ENCODE measurements at regions not wholly inside any gene's neighbourhood (a gene's known extent, or its start where the extent isn't known, plus 50 kb on each side); places are given as distances from the start of the nearest gene placed in this dataset.
A peak's percentile ranks its signal among the peaks of the same experiment; 100 is the strongest.
"Not testable (repeated sequence)": the region's sequence is repeated elsewhere in the genome, so short reads cannot be mapped to it uniquely, and the experiment has no call there.

DNA sequence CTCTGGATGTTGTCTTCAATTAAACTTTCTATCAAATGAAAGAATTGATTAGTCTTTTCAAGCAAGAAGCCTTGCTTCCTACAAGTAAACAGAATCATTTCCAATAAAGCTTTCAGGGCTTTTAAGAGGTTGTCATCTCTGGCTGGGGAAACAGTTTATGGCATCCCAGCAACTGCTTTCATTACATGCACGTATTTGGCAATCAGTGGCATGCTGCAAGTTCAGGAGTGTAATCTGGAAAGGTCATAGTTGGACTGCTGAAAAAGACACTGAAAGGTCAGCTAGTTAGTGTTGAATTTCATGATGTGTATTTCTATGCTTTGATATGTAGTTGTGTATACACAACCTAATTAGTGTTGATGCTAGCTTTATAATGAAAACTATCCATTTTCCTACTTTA is 332.9 kb downstream of the DSC3 start:
- no peak for DNase-seq (ENCODE audit: low read depth)

DNA sequence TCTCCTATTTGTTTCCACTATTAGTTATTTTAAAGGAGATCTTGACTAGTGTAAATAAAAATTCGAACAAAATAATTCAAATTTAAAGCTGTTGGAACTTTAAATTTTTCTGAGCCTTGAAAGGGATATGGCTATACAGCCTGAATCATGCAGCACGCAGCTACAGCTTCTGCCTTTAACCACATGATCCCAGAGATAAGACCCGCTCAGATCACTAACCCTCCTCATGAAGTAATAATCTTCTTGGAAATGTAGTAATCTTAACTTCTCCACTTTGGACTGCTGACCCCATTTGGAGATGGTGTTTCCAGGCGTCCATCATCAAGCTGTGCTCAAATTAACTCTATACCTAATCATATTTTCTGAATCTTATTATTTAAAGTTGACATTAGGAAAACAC is 336.6 kb downstream of the DSC3 start:
- DNase-seq (ENCODE audit: low read depth): no peak

DNA sequence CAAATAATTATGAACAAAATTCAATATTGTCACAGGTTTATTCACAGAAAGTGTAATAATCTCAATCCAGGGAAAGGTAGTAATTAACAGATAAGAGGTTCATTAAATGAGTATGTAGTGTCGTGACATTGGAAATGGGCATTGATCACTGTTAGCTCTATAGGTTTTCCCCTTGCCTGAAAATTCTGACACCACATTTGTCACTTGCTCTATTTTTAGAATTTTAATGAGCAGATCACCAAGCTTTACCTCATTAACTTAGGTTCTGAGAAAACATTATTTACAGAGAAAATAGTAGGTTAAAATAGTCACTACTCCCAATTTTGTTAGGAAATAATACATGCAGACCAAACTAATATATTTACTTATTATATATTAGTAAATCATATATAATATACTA is 344.0 kb downstream of the DSC3 start:
- no peak for DNase-seq (ENCODE audit: low read depth)

DNA sequence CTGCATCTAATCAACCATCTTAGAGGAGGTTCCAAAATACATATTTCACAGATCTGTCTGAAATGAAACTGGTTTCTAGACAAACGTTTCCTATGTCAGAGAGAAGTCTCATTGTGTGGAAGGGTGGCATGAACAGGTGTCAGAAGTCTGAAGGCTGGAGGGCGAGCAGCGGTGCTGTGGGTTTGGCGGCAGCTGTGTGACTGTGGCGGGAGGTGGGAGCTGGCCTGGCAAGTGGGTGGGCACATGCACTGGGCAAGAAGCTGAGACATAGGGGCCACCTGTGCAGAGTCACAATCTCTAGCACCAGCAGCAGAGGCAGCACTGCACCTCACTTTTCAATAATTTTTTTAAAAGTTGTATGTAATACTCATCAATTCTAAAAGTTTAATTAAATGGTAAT is 346.3 kb downstream of the DSC3 start:
- no peak for DNase-seq (ENCODE audit: low read depth)

DNA sequence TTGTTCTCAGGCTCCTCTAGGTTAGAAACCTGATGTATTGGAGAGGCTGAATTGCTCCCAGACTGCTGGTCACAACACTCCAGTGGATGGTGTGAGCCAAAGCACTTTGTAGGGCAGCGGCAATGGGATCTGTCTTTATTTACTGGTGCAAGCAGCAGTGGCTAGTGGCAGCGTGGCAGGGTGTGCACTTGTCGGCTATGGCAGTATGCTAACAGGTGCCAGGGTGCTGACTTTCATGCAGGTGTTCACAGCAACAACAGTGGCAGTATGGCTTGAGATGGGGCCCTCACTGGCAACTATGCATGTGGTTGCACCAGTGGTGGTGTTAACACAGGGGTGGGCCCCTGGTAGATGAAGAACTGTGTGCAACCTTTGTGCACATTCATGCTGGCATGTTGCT is 347.8 kb downstream of the DSC3 start:
- no peak for DNase-seq (ENCODE audit: low read depth)

DNA sequence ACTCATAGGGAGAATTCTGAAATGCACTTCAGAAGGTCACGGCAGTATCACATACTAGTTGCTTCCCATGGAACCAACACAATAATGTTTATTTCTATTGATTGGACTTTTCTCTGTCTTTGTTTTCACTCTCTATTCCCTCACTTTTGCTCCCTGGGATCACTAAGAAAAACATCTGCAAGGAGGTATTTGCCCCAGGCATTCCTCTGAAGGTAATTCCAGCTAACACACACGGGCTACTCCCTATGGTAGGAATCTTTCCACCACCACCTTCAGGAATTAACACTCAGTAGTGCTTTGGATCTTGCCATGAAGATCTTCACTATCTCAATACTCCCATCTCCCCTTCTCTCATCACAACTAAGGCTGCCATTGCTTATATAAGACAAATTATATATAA is 353.3 kb downstream of the DSC3 start:
- DNase-seq (ENCODE audit: low read depth): no peak

DNA sequence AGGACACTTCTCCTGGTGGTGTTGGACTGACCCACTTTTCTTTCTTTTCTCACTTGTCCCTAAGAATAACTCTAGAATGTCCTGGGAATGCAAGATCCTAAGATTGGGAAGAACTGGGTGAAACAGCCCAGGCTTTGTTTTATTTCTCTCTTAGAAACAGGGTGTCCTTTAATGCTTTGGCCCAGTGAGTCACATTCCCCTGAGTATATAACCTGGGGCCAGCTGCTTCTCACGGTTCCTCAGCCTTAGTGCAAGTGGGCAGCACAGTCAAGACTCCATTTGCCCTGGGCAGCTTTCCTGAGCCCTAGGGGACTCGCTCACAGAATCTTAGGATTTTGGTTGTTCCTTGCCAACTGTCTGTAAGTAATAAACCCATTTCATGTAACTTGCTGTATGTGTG is 355.0 kb downstream of the DSC3 start:
- peak; percentile 4 for DNase-seq (ENCODE audit: low read depth)

DNA sequence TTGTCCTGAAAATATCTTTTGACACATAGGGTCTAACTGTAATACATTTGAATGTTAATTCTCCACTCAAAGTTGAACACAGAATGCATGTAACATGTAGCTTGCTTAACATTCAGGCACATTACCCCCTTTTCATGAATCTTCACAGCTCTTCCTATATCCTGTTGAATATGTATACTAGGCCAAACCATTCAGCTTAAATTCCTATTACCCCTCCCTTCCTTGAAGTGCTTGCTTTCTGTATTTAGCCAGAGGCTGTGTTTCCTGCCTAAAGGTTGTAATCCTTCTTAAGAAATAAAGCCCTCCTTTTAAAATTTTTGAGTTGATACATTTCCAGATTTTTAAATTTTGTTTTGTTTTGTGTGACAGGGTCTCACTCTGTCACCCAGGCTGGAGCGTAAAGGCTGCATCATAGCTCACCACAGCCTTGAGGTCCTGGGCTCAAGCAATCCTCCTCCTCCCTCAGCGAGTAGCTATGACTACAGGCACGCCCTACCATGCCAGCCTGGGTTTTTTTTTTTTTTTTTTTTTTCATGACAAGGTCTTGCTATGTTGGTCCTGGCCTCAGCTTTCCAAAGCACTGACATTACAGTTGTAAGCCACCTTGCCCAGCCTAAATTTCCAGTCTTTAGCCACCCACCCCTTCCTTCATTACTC is 357.6 kb downstream of the DSC3 start:
- DNase-seq (ENCODE audit: low read depth): peak; percentile 7

DNA sequence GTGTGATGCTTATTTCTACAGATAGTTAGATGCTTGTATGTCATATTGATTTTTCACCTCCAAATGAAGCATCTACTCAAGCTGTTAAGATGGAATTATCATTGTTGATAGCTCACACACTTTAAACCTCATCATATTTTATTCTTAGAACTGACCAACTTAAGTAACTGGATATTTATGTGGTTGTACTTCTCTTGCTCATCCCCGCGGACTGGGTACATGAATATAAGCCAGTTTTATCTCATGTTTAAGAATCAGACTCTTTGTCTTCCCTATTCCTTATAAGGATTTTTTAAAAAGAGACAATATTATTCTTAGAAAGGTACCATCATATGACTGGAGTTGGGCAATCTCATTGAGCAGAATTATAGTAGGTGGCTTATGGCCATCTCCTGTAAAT is 358.7 kb downstream of the DSC3 start:
- DNase-seq (ENCODE audit: low read depth): no peak

DNA sequence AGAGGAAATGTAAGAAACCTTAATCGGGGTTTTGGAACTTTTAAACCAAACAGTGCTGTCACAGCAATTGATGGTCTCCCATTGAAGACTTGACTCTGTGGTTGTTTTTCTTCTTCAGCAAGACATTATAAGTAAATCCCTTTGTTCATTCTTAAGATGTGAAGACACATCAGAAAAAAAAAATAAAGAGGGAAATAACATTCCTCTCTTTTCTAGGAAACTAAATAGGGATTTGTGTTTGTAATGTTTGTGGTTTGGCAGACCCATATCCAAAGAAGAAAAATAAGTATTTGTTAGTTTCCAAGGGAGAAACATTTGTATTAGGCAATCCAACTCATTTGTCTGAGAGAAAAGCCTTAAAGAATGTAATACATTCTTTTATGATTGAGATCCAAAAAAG is 359.9 kb downstream of the DSC3 start:
- DNase-seq (ENCODE audit: low read depth): no peak

DNA sequence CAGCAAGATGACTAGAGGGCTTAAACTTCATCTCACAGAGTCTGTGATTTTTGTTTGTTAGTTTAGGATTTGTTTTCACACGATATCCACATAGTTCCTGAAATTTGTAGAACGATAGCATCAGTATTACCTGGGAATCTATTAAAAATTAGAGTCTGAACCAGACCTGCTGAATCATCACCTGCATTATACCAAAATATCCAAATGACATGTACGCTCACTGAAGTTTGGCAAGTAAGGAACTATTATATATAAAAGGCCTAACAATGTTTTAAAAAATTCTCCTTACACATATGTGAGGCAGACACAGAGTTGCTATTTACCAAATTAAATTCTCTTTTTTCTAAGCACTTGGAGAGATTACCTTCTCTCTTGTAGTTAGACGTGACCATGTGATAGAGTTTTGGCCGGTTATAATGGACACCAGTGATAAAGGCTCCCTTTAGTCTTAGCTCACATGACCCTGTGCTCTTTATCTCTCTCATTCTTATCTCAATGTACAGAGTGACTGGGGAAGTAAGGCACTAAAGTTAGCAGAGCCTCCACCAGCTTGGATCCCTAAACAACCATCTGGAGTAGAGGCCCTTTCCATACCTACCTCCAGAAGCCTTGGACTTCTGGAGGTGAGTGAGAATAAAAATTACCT is 363.1 kb downstream of the DSC3 start:
- DNase-seq (ENCODE audit: low read depth): no peak

DNA sequence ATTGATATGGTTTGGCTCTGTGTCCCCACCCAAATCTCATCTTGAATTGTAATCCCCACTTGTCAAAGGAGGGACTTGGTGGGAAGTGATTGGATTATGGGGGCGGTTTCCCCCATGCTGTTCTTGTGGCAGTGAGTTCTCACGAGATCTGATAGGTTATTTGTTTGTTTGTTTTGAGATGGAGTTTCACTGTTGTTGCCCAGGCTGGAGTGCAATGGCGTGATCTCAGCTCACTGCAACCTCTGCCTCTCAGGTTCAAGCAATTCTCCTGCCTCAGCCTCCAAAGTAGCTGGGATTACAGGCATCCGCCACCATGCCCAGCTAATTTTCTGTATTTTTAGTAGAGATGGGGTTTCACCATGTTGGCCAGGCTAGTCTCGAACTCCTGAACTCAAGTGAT is 364.7 kb downstream of the DSC3 start:
- not testable (repeated sequence) for DNase-seq (ENCODE audit: low read depth)

DNA sequence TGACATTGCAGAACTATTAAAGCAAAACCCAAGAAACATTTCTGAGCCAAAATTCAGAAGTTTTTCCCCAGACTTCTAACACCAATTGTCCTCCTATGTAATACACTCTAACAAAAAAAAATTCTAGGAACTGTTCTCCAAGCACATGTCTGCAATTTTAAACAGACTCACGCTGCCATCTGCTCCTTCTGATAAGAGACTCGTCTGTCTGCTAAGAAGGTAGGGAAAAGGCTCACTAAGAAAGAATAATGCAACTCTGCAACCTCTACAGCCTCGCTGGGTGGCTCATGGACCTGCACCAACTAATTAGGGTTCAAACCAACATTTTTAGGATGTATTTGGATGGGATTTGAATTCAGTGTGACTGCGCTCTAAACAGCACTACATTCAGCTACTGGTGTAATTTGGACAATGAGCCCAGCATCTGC is 366.5 kb downstream of the DSC3 start:
- DNase-seq (ENCODE audit: low read depth): no peak

DNA sequence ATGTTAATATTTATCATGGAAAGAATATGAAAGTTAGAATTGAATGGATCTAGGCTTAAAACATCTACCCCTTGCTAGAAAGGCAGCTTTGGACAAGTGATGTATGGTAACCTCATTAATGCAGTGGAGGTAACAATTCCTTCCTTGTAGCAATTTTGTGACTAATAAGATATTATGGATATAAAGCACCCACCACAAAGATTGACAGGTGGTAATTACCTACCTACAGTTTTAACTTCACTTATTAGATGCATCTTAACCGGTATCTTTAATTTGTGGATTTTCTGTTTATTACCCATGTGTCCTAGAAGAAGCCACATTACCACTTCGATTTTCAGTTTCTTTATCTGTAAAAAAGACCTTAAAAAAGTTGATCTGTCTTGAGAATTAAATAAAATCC is 367.0 kb downstream of the DSC3 start:
- DNase-seq (ENCODE audit: low read depth): no peak

DNA sequence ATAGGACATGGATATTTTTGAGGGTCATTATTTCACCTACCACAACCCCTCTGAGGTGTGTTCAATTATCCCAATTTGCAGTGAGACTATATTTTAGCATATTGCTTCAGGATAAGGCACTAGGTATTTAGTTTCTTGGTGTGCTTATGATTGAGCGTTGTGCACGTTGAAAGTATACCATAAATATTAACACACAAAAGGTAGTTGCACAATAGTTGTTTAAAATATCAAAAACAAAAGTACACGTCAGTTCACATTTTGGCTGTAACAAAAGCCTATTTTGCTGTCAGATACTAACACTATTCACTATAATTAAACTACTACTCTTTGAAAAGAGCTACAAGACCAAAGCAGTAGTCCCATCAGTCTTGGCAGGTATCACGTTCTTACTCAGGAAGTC is 367.5 kb downstream of the DSC3 start:
- DNase-seq (ENCODE audit: low read depth): no peak

DNA sequence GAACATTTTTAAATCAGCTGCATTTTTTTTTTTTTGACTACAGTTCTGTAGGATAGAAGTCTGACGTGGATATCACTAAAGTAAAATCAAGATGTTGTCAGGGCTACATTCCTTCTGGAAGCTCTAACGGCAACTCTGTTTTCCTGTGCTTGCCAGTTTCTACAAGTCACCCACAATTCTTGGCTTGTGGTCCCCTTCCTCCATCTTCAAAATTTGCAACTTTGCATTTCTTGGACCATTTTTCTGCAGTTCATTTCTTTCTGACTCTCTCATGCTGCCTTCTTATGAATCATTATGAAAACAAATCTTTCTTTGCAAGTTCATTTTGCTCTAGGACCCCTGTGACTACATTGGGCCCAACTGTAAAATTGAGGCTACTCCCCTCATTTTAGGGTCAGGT is 367.9 kb downstream of the DSC3 start:
- DNase-seq (ENCODE audit: low read depth): no peak

DNA sequence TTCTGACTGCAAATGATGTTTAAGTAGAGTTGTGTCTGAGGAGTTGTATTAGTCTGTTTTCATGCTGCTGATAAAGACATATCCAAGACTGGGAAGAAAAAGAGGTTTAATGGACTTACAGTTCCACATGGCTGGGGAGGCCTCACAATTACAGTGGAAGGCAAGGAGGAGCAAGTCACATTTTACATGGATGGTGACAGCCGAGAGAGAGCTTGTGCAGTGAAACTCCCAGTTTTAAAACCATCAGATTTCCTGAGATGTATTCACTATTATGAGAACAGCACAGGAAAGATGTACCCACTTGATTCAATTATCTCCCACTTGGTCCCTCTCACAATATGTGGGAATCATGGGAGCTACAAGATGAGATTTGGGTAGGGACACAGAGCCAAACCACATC is 370.1 kb downstream of the DSC3 start:
- not testable (repeated sequence) for DNase-seq (ENCODE audit: low read depth)

DNA sequence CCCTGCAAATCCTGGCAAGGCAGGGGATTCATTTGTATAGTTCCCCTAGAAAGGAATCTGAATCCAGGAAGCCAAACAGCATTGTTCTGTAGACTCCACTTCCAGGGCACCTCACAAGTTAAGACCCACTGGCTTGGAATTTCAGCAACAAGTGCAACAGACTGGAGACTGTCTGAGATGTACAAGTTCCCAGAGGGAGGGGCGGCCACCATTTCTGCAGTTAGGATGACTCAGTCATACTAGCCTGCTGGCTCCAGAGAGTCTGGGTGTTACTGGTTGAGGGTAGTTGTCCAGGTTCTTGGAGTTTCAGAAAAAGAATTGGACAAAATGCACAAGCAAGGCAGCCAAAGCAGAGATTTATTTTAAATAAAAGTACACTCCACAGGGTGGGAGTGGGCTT is 384.2 kb downstream of the DSC3 start:
- peak; percentile 53 for DNase-seq (ENCODE audit: low read depth)

DNA sequence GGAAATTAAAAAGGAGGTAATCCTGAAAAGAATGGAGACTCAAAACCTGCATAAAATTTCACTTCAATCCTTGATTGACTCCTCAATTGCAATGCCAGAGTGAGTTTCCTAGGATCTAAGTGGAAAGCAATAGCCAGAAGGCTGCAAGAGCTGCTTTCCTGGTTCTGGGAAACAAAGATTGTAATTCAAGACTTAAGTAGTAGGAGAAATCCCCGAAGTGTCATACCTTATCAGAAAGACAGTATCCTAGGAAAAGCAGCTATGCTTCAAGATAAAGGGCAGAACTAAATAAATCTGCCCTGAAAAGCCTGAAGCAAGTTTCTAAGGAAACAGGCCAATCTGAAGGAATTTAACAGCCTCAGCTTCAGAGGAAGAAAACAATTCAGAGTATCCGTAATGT is 390.2 kb downstream of the DSC3 start:
- DNase-seq (ENCODE audit: low read depth): no peak

DNA sequence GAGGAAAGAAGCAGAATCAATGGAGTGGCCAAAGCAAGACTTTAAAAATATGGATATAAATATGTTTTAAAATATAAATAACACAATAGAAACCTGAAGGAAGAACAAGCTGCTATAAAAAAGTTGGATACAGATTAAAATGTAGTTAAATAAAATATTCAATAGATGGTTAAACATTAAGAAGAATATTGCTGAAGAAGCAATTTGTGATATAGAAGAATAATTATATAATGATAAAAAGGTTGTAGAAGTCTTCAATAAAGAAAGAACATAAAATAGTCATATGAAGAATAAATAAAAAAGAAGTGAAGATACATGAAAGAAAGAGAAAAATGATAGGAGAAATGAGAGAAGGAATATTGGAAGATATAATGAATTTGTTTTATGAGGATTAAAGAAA is 392.0 kb downstream of the DSC3 start:
- no peak for DNase-seq (ENCODE audit: low read depth)

DNA sequence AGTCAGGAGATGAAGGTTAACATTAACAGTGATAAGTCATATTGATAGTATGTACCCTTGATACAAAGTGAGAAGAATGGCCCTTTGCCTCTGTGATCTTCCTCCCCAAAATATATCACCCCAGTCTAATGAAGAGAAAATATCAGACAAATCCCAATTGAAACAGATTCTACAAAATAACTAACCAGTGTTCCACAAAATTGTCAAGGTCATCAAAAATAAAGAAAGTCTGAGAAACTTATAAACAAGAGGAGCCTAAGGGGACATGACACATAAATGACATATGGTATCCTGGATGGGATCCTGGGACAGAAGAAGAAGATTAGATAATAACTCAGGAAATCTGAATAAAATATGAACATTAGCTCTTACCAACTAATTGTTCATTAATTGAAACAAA is 398.4 kb downstream of the DSC3 start:
- DNase-seq (ENCODE audit: low read depth): no peak

DNA sequence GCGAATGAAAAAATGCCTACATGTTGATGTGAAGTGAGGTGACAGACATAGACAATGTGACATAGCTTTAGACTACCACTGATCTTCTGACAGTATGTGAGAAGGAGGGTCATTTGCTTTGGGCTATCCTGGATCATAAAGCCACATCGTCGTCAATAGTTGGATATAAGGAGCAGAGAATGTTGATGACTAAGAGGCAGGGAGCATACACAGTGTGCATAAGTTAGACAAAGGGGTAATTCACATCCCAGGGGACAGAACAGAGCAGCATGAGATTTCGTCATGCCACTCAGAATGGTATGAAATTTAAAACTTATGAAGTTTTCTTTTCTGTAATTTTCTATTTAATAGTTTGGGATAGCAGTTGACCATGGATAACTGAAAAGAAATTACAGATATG is 403.2 kb downstream of the DSC3 start:
- DNase-seq (ENCODE audit: low read depth): peak; percentile 36

DNA sequence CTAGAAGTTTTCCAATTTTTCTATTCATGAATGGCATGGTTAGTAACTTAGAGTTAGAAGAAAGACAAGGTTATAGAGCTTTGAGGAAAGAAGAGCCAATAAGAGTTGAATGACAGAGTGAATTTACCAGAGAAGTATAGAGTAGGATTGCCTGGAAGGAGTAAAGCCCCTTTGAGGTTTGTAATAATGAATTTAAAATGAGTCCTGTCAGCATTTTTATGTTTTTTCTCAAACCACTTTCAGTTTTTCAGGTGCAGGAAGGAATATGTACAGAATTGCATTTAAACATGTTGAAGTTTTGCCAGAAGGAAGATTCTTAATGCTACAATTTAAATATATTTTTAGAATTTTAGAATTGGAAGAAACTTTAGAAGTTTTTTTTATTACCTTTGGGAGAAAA is 408.3 kb downstream of the DSC3 start:
- DNase-seq (ENCODE audit: low read depth): no peak
